ENCODE measurements at regions not wholly inside any gene's neighbourhood (a gene's known extent, or its start where the extent isn't known, plus 50 kb on each side); places are given as distances from the start of the nearest gene placed in this dataset.
"Not testable (repeated sequence)": the region's sequence is repeated elsewhere in the genome, so short reads cannot be mapped to it uniquely, and the experiment has no call there.

GRCh38 chr16:76988526-76988925 is 202.5 kb upstream of the MON1B start:
- DNase-seq = no peak

GRCh38 chr16:77002644-77003043 is 188.3 kb upstream of the MON1B start:
- DNase-seq = no peak

- no peak for DNase-seq
Observed at GRCh38 chr16:77009453-77009852, 181.5 kb upstream of the MON1B start.

- no peak for DNase-seq
Observed at GRCh38 chr16:77014441-77014840, 176.5 kb upstream of the MON1B start.

DNA sequence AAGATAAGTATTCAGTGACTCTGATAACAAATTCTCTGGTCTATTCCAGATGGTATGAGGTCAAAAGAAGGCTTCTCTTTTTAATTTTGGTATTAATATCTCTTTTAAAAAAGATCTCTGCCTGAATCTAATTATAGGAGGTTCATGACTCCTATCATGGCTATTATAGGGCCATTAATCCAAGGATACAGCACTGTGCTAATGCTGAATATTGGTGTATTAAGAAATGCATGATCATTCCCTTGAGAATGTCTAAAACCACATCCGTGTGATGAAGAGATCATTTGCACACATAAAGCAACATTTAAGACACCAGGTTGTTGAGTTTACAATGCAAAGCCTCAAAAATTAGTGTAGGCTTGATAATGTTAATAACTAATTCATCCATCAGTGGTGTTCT is 160.4 kb upstream of the MON1B start:
- no peak for DNase-seq

DNA sequence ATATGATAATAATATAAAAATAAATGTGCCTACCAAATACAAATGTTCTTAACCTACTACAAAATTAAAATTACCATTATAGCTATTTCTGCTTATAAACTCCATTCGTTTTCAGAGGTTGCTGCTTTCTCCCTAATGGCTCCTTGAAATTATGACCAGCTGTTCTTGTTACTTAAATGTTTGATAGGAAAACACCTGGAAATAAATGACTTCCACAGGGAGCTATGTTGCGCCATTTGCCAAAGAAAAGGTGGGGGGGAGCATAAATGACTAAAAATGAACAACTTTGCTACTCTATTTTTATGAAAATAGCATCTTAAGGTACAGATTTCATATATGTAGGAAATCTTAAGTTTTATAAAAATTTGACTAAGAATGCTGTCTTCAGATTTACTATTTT is 157.5 kb upstream of the MON1B start:
- DNase-seq = no peak

GRCh38 chr16:77035361-77035760 is 155.6 kb upstream of the MON1B start:
- DNase-seq = no peak

- DNase-seq = no peak
Observed at GRCh38 chr16:77037696-77038347, 153.2 kb upstream of the MON1B start.

GRCh38 chr16:77041468-77041867 is 149.5 kb upstream of the MON1B start:
- DNase-seq = no peak

DNA sequence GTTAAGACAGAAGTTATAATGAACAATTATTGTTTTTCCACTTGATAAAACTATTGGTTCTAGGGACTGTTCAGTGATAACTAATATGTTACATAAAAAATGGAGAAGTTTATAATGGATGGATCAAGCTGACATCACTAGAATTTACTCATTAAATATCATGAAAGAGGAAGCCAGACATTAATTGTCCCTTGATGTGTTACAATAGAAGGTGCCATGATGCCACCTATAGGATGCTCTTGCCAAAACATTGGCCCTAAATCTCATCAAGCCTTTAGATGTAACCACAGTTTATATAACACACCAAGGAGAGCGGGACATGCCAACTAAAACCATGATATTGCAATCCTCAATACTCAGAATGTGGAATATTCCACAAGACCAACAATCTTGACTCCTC is 147.9 kb upstream of the MON1B start:
- peak; percentile 7 to 67 for DNase-seq

DNA sequence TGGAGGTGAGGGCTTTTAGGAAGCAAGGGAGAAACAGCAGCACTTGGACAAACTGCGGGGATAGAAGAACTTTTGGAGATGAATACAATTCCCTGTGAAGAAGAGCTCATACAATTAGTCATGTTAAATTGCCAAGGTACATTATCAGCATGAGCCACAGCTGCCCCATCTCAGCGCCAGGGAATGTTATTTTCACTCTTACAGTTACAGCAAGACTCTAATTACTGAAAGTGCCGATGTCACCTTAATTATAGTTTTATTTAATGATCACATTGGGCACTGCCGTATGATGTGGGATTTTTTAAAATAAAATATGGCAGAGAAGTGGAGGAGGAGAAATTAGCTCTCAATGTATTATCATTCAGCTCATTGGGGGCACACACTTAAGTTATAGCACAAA is 144.8 kb upstream of the MON1B start:
- DNase-seq = peak in 1 of 2 experiments; percentile 2

- DNase-seq = no peak
Observed at GRCh38 chr16:77048085-77048484, 142.9 kb upstream of the MON1B start.

GRCh38 chr16:77049577-77049976 is 141.4 kb upstream of the MON1B start:
- DNase-seq = no peak

- DNase-seq = not testable (repeated sequence)
Observed at GRCh38 chr16:77056597-77056996, 134.4 kb upstream of the MON1B start.

- no peak for DNase-seq
Observed at GRCh38 chr16:77057161-77057774, 133.7 kb upstream of the MON1B start.

- DNase-seq = peak in 1 of 2 experiments; percentile 0
Observed at GRCh38 chr16:77059446-77059845, 131.5 kb upstream of the MON1B start.

DNA sequence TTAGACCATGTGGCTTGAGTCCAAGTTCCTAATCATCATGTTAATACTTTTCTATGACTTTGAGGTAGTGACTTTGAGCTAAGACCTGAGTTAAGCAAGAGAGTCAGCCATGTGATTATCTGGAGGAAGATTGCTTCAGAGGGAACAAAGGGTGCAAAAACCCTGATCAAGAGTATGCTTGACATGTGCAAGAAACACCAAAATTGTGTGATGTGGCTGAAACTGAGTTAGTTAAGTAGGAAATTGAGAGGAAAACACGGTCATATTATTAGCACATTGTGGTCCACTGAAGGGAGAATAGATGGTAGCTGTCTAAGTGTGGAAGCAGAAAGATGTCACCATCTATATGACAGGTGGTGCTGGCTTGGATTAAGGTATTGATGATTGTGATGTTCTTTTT is 130.4 kb upstream of the MON1B start:
- no peak for DNase-seq

- DNase-seq = no peak
Observed at GRCh38 chr16:77062878-77063675, 127.9 kb upstream of the MON1B start.

- DNase-seq = no peak
Observed at GRCh38 chr16:77063676-77064016, 127.3 kb upstream of the MON1B start.

GRCh38 chr16:77064037-77064436 is 127.0 kb upstream of the MON1B start:
- no peak for DNase-seq

GRCh38 chr16:77066896-77067496 is 124.0 kb upstream of the MON1B start:
- DNase-seq = no peak

GRCh38 chr16:77067900-77068299 is 123.1 kb upstream of the MON1B start:
- DNase-seq = no peak

DNA sequence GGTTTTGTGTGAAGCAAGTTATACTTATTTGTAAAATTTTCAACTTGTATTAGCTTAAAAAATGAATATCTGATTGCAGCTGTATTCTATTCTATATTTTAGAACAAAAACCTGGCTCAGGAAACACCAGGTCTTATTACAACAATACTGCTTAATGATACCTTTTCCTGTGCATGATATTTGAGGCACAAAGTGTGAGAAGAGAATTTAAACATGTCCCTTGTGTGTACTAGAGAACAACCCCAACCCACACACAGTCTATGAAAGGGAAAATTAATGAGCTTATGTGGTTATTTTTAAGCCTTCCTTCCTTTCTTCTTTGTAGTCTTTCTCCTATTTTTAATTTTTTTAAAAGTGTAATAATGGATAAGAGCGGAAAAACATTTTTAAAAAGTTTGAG is 122.6 kb upstream of the MON1B start:
- DNase-seq = no peak

DNA sequence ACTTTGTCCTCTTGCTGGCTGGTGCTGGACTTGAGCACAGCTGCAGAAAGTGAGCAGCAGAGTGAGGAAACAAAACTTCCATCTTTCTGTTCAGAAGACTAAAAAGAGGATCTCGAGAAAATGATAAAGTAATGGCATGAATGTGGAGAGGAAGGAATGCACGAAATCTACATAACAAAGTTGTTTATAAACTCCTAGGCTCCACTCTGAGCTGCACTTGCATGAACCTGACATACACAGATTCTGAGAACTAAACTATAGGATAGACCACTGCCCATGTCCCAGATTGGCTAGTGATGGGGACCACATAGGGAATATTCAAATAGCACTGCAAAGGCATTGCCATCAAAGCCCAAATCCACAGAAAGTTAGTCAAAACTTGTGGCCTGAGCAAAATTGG is 121.1 kb upstream of the MON1B start:
- no peak for DNase-seq

All from NCI-H2081 (cell line).